ENCODE measurements at regions not wholly inside any gene's neighbourhood (a gene's known extent, or its start where the extent isn't known, plus 50 kb on each side); places are given as distances from the start of the nearest gene placed in this dataset.

GRCh38 chr4:180710628-180711337, 1532.4 kb upstream of the TENM3 start:
- Histone ChIP-seq H2AFZ (ENCODE audit: low read depth, low read length) (peak overlapping the region; percentile 44), H3K36me3 (ENCODE audit: insufficient read depth, low read length) (no peaks in the 10 kb centered on the region), H3K4me2 (ENCODE audit: low read length) (peak overlapping the region; percentile 79), H3K4me1 (ENCODE audit: insufficient read depth, low read length) (peaks cover 8% of the 10 kb centered on the region), H3K9ac (ENCODE audit: low read length) (peak overlapping the region; percentile 25), H3K9me3 (ENCODE audit: insufficient read depth, low read depth, low read length) (no peaks in the 10 kb centered on the region), H3K27ac (ENCODE audit: low read depth, low read length) (peak overlapping the region; percentile 24), H3K27me3 (ENCODE audit: insufficient read depth, low read length) (no peaks in the 10 kb centered on the region), H3K79me2 (ENCODE audit: insufficient read depth, low read length) (no peaks in the 10 kb centered on the region), H4K20me1 (ENCODE audit: insufficient read depth, low read length) (no peaks in the 10 kb centered on the region), H3K4me3 (ENCODE audit: insufficient read depth, low read depth, low read length) (no peak overlapping the region)
- H3K9me3 Mint-ChIP-seq (ENCODE audit: unreplicated experiment), result peaks cover 9% of the 10 kb centered on the region
- H3K27me3 Mint-ChIP-seq (ENCODE audit: low read depth, unreplicated experiment), result no peaks in the 10 kb centered on the region
- H3K36me3 Mint-ChIP-seq (ENCODE audit: low read depth, unreplicated experiment), result no peaks in the 10 kb centered on the region
- no peak for TF ChIP-seq EZH2 (IDR thresholded peaks at IDR 0.05; ENCODE audit: insufficient read depth, low read length)
- H3K27ac Mint-ChIP-seq (ENCODE audit: unreplicated experiment), result peak overlapping the region; percentile 10
- DNase-seq (ENCODE audit: low read depth) (peak; percentile 44), FAIRE-seq (no peak)
- no peak overlapping the region for H3K4me3 Mint-ChIP-seq (ENCODE audit: unreplicated experiment)
- H3K4me1 Mint-ChIP-seq (ENCODE audit: low read depth, unreplicated experiment), result peaks cover 11% of the 10 kb centered on the region

GRCh38 chr4:180717451-180718033, 1525.7 kb upstream of the TENM3 start:
- Histone ChIP-seq H3K4me1 (ENCODE audit: insufficient read depth, low read length) (no peaks in the 10 kb centered on the region), H3K9ac (ENCODE audit: low read length) (no peak overlapping the region), H3K4me2 (ENCODE audit: low read length) (no peak overlapping the region), H4K20me1 (ENCODE audit: insufficient read depth, low read length) (no peaks in the 10 kb centered on the region), H3K36me3 (ENCODE audit: insufficient read depth, low read length) (no peaks in the 10 kb centered on the region), H3K27me3 (ENCODE audit: insufficient read depth, low read length) (no peaks in the 10 kb centered on the region), H3K9me3 (ENCODE audit: insufficient read depth, low read depth, low read length) (no peaks in the 10 kb centered on the region), H3K27ac (ENCODE audit: low read depth, low read length) (no peak overlapping the region), H3K4me3 (ENCODE audit: insufficient read depth, low read depth, low read length) (no peak overlapping the region), H2AFZ (ENCODE audit: low read depth, low read length) (no peak overlapping the region), H3K79me2 (ENCODE audit: insufficient read depth, low read length) (no peaks in the 10 kb centered on the region)
- Mint-ChIP-seq H3K9me3 (ENCODE audit: unreplicated experiment) (peaks cover 2% of the 10 kb centered on the region), H3K27ac (ENCODE audit: unreplicated experiment) (no peak overlapping the region), H3K36me3 (ENCODE audit: low read depth, unreplicated experiment) (no peaks in the 10 kb centered on the region), H3K27me3 (ENCODE audit: low read depth, unreplicated experiment) (no peaks in the 10 kb centered on the region), H3K4me3 (ENCODE audit: unreplicated experiment) (no peak overlapping the region), H3K4me1 (ENCODE audit: low read depth, unreplicated experiment) (no peaks in the 10 kb centered on the region)
- TF ChIP-seq CTCF (IDR thresholded peaks at IDR 0.05; ENCODE audit: insufficient read depth, low read depth, low read length), result no peak
- TF ChIP-seq EZH2 (IDR thresholded peaks at IDR 0.05; ENCODE audit: insufficient read depth, low read length), result no peak
- FAIRE-seq, result no peak
- no peak for DNase-seq (ENCODE audit: low read depth)

- H3K4me2 ChIP-seq (ENCODE audit: low read length), result no peak overlapping the region
- no peaks in the 10 kb centered on the region for H3K36me3 ChIP-seq (ENCODE audit: insufficient read depth, low read length)
- no peak overlapping the region for H2AFZ ChIP-seq (ENCODE audit: low read depth, low read length)
- FAIRE-seq (no peak), DNase-seq (ENCODE audit: low read depth) (no peak)
- H4K20me1 ChIP-seq (ENCODE audit: insufficient read depth, low read length), result no peaks in the 10 kb centered on the region
- H3K27ac ChIP-seq (ENCODE audit: low read depth, low read length), result no peak overlapping the region
- Mint-ChIP-seq H3K27ac (ENCODE audit: unreplicated experiment) (no peak overlapping the region), H3K4me1 (ENCODE audit: low read depth, unreplicated experiment) (no peaks in the 10 kb centered on the region), H3K9me3 (ENCODE audit: unreplicated experiment) (no peaks in the 10 kb centered on the region), H3K4me3 (ENCODE audit: unreplicated experiment) (no peak overlapping the region), H3K27me3 (ENCODE audit: low read depth, unreplicated experiment) (no peaks in the 10 kb centered on the region), H3K36me3 (ENCODE audit: low read depth, unreplicated experiment) (no peaks in the 10 kb centered on the region)
- no peaks in the 10 kb centered on the region for H3K4me1 ChIP-seq (ENCODE audit: insufficient read depth, low read length)
- H3K4me3 ChIP-seq (ENCODE audit: insufficient read depth, low read depth, low read length), result no peak overlapping the region
- no peaks in the 10 kb centered on the region for H3K79me2 ChIP-seq (ENCODE audit: insufficient read depth, low read length)
- H3K9ac ChIP-seq (ENCODE audit: low read length), result no peak overlapping the region
- H3K9me3 ChIP-seq (ENCODE audit: insufficient read depth, low read depth, low read length), result no peaks in the 10 kb centered on the region
- H3K27me3 ChIP-seq (ENCODE audit: insufficient read depth, low read length), result no peaks in the 10 kb centered on the region
- TF ChIP-seq EZH2 (IDR thresholded peaks at IDR 0.05; ENCODE audit: insufficient read depth, low read length), result no peak
- TF ChIP-seq CTCF (IDR thresholded peaks at IDR 0.05; ENCODE audit: insufficient read depth, low read depth, low read length), result no peak
Observed at GRCh38 chr4:180721356-180721755, 1521.8 kb upstream of the TENM3 start.
